ENCODE measurements at regions not wholly inside any gene's neighbourhood (a gene's known extent, or its start where the extent isn't known, plus 50 kb on each side); places are given as distances from the start of the nearest gene placed in this dataset.
A peak's percentile ranks its signal among the peaks of the same experiment; 100 is the strongest.

GRCh38 chr16:80189476-80190175 lies 351.2 kb upstream of the DYNLRB2 start:
- H3K4me3 ChIP-seq (ENCODE audit: low read depth, low read length), result no peak overlapping the region
- no peaks in the 10 kb centered on the region for H3K27me3 ChIP-seq (ENCODE audit: control insufficient read depth, insufficient read depth, low read length)
- ChIA-PET POLR2A (no interaction called here), CTCF (interaction anchor here (1.4 kb wide), 1 partner anchor 12 kb away, joined by 3 read pairs; no protein-coding TSS in a partner anchor)
- H3K9me3 ChIP-seq (ENCODE audit: control insufficient read depth, insufficient read depth, low read length), result no peaks in the 10 kb centered on the region
- H3K27ac ChIP-seq (ENCODE audit: low read depth, low read length), result no peak overlapping the region
- no peak for TF ChIP-seq CTCF (IDR thresholded peaks at IDR 0.05; ENCODE audit: low read depth, low read length)
- DNase-seq (ENCODE audit: low read depth, low spot score), result no peak

GRCh38 chr16:80176114-80176513 lies 364.7 kb upstream of the DYNLRB2 start:
- CTCF ChIA-PET, result no interaction called here
- no peak for DNase-seq (ENCODE audit: low read depth, low spot score)

GRCh38 chr16:80175011-80175410 lies 365.8 kb upstream of the DYNLRB2 start:
- no peak for DNase-seq (ENCODE audit: low read depth, low spot score)
- ChIA-PET POLR2A (no interaction called here), CTCF (no interaction called here)
- Histone ChIP-seq H3K4me3 (ENCODE audit: low read depth, low read length) (no peak overlapping the region), H3K27ac (ENCODE audit: low read depth, low read length) (peak overlapping the region; percentile 25), H3K27me3 (ENCODE audit: control insufficient read depth, insufficient read depth, low read length) (no peaks in the 10 kb centered on the region), H3K9me3 (ENCODE audit: control insufficient read depth, insufficient read depth, low read length) (no peaks in the 10 kb centered on the region)
- TF ChIP-seq CTCF (IDR thresholded peaks at IDR 0.05; ENCODE audit: low read depth, low read length), result no peak

More at GRCh38 chr16:80176114-80176513, 364.7 kb upstream of the DYNLRB2 start:
- H3K4me3 ChIP-seq (ENCODE audit: low read depth, low read length), result no peak overlapping the region
- H3K9me3 ChIP-seq (ENCODE audit: control insufficient read depth, insufficient read depth, low read length), result no peaks in the 10 kb centered on the region
- POLR2A ChIA-PET, result interaction anchor here (0.6 kb wide), 1 partner anchor 143 kb away, joined by 3 read pairs; no protein-coding TSS in a partner anchor
- H3K27ac ChIP-seq (ENCODE audit: low read depth, low read length), result no peak overlapping the region
- H3K27me3 ChIP-seq (ENCODE audit: control insufficient read depth, insufficient read depth, low read length), result no peaks in the 10 kb centered on the region
- TF ChIP-seq CTCF (IDR thresholded peaks at IDR 0.05; ENCODE audit: low read depth, low read length), result no peak

- no peak overlapping the region for H3K4me3 ChIP-seq (ENCODE audit: low read depth, low read length)
- no peaks in the 10 kb centered on the region for H3K27me3 ChIP-seq (ENCODE audit: control insufficient read depth, insufficient read depth, low read length)
- CTCF ChIA-PET, result interaction anchor here (0.6 kb wide), 1 partner anchor 486 kb away, joined by 3 read pairs; no protein-coding TSS in a partner anchor
- peak overlapping the region; percentile 84 for H3K27ac ChIP-seq (ENCODE audit: low read depth, low read length)
- POLR2A ChIA-PET, result no interaction called here
- DNase-seq (ENCODE audit: low read depth, low spot score), result peak; percentile 74
- H3K9me3 ChIP-seq (ENCODE audit: control insufficient read depth, insufficient read depth, low read length), result no peaks in the 10 kb centered on the region
- no peak for TF ChIP-seq CTCF (IDR thresholded peaks at IDR 0.05; ENCODE audit: low read depth, low read length)
These were observed 366.4 kb upstream of the DYNLRB2 start for GRCh38 chr16:80174416-80174815.

- H3K9me3 ChIP-seq (ENCODE audit: control insufficient read depth, insufficient read depth, low read length), result no peaks in the 10 kb centered on the region
- DNase-seq (ENCODE audit: low read depth, low spot score), result no peak
- ChIA-PET POLR2A (no interaction called here), CTCF (no interaction called here)
- H3K27ac ChIP-seq (ENCODE audit: low read depth, low read length), result no peak overlapping the region
- no peak overlapping the region for H3K4me3 ChIP-seq (ENCODE audit: low read depth, low read length)
- no peaks in the 10 kb centered on the region for H3K27me3 ChIP-seq (ENCODE audit: control insufficient read depth, insufficient read depth, low read length)
- TF ChIP-seq CTCF (IDR thresholded peaks at IDR 0.05; ENCODE audit: low read depth, low read length), result no peak
These were observed 369.0 kb upstream of the DYNLRB2 start for GRCh38 chr16:80171746-80172145.
